GM23338 (cell line): ENCODE measurements at regions not wholly inside any gene's neighbourhood (a gene's known extent, or its start where the extent isn't known, plus 50 kb on each side); places are given as distances from the start of the nearest gene placed in this dataset.

Source experiments
- ATAC-seq: fragments of 200-7000 bp; cut with Tn5 transposase; 3 replicates; pipeline ENCODE4 v1.9.1; 2020
- DNase-seq: peaks from one replicate; pipeline ENCODE4 v3.0.0-alpha.2; 2015; ENCODE audit warnings: low spot score
- H2AFZ ChIP-seq: fragments of 200-600 bp; sonication (generic); 2 replicates; pipeline ENCODE4 v1.8.0; 2016; ENCODE audit warnings: antibody characterized with exemption, mild to moderate bottlenecking, moderate library complexity
- H3F3A ChIP-seq: fragments of 200-600 bp; sonication (generic); replicated peaks from 2 replicates; pipeline ENCODE4 v1.8.0; 2017; ENCODE audit warnings: antibody characterized with exemption, mixed run types, low read depth
- H3K27ac ChIP-seq: fragments of 200-600 bp; sonication (generic); 2 replicates; pipeline ENCODE4 v1.6.1; 2016; ENCODE audit warnings: low read depth
- H3K27me3 ChIP-seq: fragments of 200-600 bp; sonication (generic); 2 replicates; pipeline ENCODE4 v1.8.0; 2016; ENCODE audit warnings: mild to moderate bottlenecking, mixed run types, moderate library complexity; ENCODE audit not compliant: insufficient read depth
- H3K36me3 ChIP-seq: fragments of 200-600 bp; sonication (generic); 2 replicates; pipeline ENCODE4 v1.8.0; 2016; ENCODE audit warnings: mild to moderate bottlenecking; ENCODE audit not compliant: insufficient read depth
- H3K4me1 ChIP-seq: fragments of 200-600 bp; sonication (generic); 2 replicates; pipeline ENCODE4 v1.8.0; 2016; ENCODE audit warnings: mild to moderate bottlenecking, moderate library complexity; ENCODE audit not compliant: insufficient read depth
- H3K4me2 ChIP-seq: fragments of 200-600 bp; sonication (generic); 2 replicates; pipeline ENCODE4 v1.7.1; 2017; ENCODE audit warnings: mixed run types
- H3K4me3 ChIP-seq: fragments of 200-600 bp; sonication (generic); 2 replicates; pipeline ENCODE4 v1.6.1; 2016; ENCODE audit warnings: mixed run types
- H3K79me2 ChIP-seq: fragments of 200-600 bp; sonication (generic); replicated peaks from 2 replicates; pipeline ENCODE4 v1.8.0; 2017; ENCODE audit warnings: mild to moderate bottlenecking; ENCODE audit not compliant: insufficient read depth
- H3K9me2 ChIP-seq: fragments of 200-600 bp; sonication (generic); 2 replicates; pipeline ENCODE4 v1.8.0; 2017; ENCODE audit not compliant: insufficient read depth
- H4K20me1 ChIP-seq: fragments of 200-600 bp; sonication (generic); replicated peaks from 2 replicates; pipeline ENCODE4 v1.8.0; 2017; ENCODE audit warnings: mild to moderate bottlenecking; ENCODE audit not compliant: insufficient read depth
- H3K27ac Mint-ChIP-seq: 2 replicates; pipeline ENCODE4 v1.8.0; 2020; ENCODE audit warnings: inconsistent platforms, mild to moderate bottlenecking, moderate library complexity, mixed read lengths
- H3K27me3 Mint-ChIP-seq: 3 replicates; pipeline ENCODE4 v1.8.0; 2022; ENCODE audit warnings: low read depth, mild to moderate bottlenecking, moderate library complexity, mixed read lengths, inconsistent platforms; ENCODE audit not compliant: insufficient read depth, poor library complexity
- H3K36me3 Mint-ChIP-seq: 3 replicates; pipeline ENCODE4 v1.8.0; 2021; ENCODE audit warnings: low read depth, mild to moderate bottlenecking, inconsistent platforms, moderate library complexity, mixed read lengths
- H3K4me1 Mint-ChIP-seq: 3 replicates; pipeline ENCODE4 v1.8.0; 2020; ENCODE audit warnings: mild to moderate bottlenecking, inconsistent platforms, mixed read lengths
- H3K4me3 Mint-ChIP-seq: 3 replicates; pipeline ENCODE4 v1.8.0; 2021; ENCODE audit warnings: moderate library complexity, mild to moderate bottlenecking, inconsistent platforms, mixed read lengths
- H3K9me3 Mint-ChIP-seq: 3 replicates; pipeline ENCODE4 v1.8.0; 2020; ENCODE audit warnings: moderate library complexity, mild to moderate bottlenecking, inconsistent platforms, mixed read lengths
- CREB1 ChIP-seq: fragments of 250-450 bp; sonication (Bioruptor Pico); IDR thresholded peaks from 2 replicates; pipeline ENCODE4 v1.5.0; 2020; ENCODE audit warnings: low read depth, mild to moderate bottlenecking, moderate library complexity
- EZH2phosphoT487 ChIP-seq: fragments of 200-600 bp; sonication (generic); IDR thresholded peaks from one replicate; pipeline ENCODE4 v1.8.1; 2018; ENCODE audit warnings: antibody characterized with exemption; ENCODE audit not compliant: unreplicated experiment
- JUNB ChIP-seq: IDR thresholded peaks from one replicate; pipeline ENCODE4 v1.6.1; 2016; ENCODE audit warnings: antibody characterized with exemption; ENCODE audit not compliant: unreplicated experiment
- NANOG ChIP-seq: IDR thresholded peaks from 2 replicates; pipeline ENCODE4 v1.6.1; 2016; ENCODE audit warnings: antibody characterized with exemption, borderline replicate concordance
- STAT1 ChIP-seq: IDR thresholded peaks from one replicate; pipeline ENCODE4 v1.6.1; 2016; ENCODE audit warnings: antibody characterized with exemption; ENCODE audit not compliant: unreplicated experiment
- TF ChIP-seq, protein P1 (sequence below): fragments of 250-450 bp; sonication (Bioruptor Pico); IDR thresholded peaks from 2 replicates; pipeline ENCODE4 v1.5.0; 2020; ENCODE audit warnings: mild to moderate bottlenecking, moderate library complexity
- TF ChIP-seq, protein P2 (sequence below): IDR thresholded peaks from one replicate; pipeline ENCODE4 v1.6.1; 2018; ENCODE audit warnings: antibody characterized with exemption; ENCODE audit not compliant: unreplicated experiment

GRCh38 chr3:66713921-66714320, 213.1 kb upstream of the LRIG1 start (continued):
- TF ChIP-seq, protein P1, sequence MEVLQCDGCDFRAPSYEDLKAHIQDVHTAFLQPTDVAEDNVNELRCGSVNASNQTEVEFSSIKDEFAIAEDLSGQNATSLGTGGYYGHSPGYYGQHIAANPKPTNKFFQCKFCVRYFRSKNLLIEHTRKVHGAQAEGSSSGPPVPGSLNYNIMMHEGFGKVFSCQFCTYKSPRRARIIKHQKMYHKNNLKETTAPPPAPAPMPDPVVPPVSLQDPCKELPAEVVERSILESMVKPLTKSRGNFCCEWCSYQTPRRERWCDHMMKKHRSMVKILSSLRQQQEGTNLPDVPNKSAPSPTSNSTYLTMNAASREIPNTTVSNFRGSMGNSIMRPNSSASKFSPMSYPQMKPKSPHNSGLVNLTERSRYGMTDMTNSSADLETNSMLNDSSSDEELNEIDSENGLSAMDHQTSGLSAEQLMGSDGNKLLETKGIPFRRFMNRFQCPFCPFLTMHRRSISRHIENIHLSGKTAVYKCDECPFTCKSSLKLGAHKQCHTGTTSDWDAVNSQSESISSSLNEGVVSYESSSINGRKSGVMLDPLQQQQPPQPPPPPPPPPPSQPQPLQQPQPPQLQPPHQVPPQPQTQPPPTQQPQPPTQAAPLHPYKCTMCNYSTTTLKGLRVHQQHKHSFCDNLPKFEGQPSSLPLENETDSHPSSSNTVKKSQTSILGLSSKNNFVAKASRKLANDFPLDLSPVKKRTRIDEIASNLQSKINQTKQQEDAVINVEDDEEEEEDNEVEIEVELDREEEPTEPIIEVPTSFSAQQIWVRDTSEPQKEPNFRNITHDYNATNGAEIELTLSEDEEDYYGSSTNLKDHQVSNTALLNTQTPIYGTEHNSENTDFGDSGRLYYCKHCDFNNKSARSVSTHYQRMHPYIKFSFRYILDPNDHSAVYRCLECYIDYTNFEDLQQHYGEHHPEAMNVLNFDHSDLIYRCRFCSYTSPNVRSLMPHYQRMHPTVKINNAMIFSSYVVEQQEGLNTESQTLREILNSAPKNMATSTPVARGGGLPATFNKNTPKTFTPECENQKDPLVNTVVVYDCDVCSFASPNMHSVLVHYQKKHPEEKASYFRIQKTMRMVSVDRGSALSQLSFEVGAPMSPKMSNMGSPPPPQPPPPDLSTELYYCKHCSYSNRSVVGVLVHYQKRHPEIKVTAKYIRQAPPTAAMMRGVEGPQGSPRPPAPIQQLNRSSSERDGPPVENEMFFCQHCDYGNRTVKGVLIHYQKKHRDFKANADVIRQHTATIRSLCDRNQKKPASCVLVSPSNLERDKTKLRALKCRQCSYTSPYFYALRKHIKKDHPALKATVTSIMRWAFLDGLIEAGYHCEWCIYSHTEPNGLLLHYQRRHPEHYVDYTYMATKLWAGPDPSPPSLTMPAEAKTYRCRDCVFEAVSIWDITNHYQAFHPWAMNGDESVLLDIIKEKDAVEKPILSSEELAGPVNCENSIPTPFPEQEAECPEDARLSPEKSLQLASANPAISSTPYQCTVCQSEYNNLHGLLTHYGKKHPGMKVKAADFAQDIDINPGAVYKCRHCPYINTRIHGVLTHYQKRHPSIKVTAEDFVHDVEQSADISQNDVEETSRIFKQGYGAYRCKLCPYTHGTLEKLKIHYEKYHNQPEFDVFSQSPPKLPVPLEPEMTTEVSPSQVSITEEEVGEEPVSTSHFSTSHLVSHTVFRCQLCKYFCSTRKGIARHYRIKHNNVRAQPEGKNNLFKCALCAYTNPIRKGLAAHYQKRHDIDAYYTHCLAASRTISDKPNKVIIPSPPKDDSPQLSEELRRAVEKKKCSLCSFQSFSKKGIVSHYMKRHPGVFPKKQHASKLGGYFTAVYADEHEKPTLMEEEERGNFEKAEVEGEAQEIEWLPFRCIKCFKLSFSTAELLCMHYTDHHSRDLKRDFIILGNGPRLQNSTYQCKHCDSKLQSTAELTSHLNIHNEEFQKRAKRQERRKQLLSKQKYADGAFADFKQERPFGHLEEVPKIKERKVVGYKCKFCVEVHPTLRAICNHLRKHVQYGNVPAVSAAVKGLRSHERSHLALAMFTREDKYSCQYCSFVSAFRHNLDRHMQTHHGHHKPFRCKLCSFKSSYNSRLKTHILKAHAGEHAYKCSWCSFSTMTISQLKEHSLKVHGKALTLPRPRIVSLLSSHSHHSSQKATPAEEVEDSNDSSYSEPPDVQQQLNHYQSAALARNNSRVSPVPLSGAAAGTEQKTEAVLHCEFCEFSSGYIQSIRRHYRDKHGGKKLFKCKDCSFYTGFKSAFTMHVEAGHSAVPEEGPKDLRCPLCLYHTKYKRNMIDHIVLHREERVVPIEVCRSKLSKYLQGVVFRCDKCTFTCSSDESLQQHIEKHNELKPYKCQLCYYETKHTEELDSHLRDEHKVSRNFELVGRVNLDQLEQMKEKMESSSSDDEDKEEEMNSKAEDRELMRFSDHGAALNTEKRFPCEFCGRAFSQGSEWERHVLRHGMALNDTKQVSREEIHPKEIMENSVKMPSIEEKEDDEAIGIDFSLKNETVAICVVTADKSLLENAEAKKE (CRISPR knock-in tag), result no peak

GRCh38 chr3:66715806-66716205, 215.0 kb upstream of the LRIG1 start:
- Histone ChIP-seq H3K27ac (no peak overlapping the region), H4K20me1 (no peaks in the 10 kb centered on the region), H3K4me3 (no peak overlapping the region), H3K4me1 (peaks cover 11% of the 10 kb centered on the region), H3K4me2 (no peak overlapping the region), H3K79me2 (no peaks in the 10 kb centered on the region), H2AFZ (no peak overlapping the region), H3K27me3 (no peaks in the 10 kb centered on the region), H3K36me3 (no peaks in the 10 kb centered on the region), H3F3A (no peaks in the 10 kb centered on the region), H3K9me2 (peaks cover 12% of the 10 kb centered on the region; the same call in 1 of the 2 replicates)
- Mint-ChIP-seq H3K4me1 (peaks cover 9% of the 10 kb centered on the region), H3K9me3 (no peaks in the 10 kb centered on the region; the same call in 2 of the 3 replicates), H3K27ac (no peak overlapping the region), H3K27me3 (peaks cover 3% of the 10 kb centered on the region), H3K4me3 (no peak overlapping the region), H3K36me3 (no peaks in the 10 kb centered on the region)
- no peak for ATAC-seq
- no peak for DNase-seq
- TF ChIP-seq JUNB (no peak), EZH2phosphoT487 (no peak), NANOG (no peak), STAT1 (no peak), CREB1 (CRISPR knock-in tag) (no peak)
- TF ChIP-seq, protein P2, sequence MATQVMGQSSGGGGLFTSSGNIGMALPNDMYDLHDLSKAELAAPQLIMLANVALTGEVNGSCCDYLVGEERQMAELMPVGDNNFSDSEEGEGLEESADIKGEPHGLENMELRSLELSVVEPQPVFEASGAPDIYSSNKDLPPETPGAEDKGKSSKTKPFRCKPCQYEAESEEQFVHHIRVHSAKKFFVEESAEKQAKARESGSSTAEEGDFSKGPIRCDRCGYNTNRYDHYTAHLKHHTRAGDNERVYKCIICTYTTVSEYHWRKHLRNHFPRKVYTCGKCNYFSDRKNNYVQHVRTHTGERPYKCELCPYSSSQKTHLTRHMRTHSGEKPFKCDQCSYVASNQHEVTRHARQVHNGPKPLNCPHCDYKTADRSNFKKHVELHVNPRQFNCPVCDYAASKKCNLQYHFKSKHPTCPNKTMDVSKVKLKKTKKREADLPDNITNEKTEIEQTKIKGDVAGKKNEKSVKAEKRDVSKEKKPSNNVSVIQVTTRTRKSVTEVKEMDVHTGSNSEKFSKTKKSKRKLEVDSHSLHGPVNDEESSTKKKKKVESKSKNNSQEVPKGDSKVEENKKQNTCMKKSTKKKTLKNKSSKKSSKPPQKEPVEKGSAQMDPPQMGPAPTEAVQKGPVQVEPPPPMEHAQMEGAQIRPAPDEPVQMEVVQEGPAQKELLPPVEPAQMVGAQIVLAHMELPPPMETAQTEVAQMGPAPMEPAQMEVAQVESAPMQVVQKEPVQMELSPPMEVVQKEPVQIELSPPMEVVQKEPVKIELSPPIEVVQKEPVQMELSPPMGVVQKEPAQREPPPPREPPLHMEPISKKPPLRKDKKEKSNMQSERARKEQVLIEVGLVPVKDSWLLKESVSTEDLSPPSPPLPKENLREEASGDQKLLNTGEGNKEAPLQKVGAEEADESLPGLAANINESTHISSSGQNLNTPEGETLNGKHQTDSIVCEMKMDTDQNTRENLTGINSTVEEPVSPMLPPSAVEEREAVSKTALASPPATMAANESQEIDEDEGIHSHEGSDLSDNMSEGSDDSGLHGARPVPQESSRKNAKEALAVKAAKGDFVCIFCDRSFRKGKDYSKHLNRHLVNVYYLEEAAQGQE, result no peak
